Cardiac fibroblast (primary cell): ENCODE measurements at regions not wholly inside any gene's neighbourhood (a gene's known extent, or its start where the extent isn't known, plus 50 kb on each side); places are given as distances from the start of the nearest gene placed in this dataset.
A peak's percentile ranks its signal among the peaks of the same experiment; 100 is the strongest.

ENCODE experiments used
- DNase-seq, 2 donors: peaks; one replicate each; pipeline versions ENCODE4 v3.0.0 to v3.0.0-alpha.2; 2010; ENCODE audit warnings: low read depth in 2 of 2
- H3K4me3 ChIP-seq, 2 donors: replicated peaks in 1 of 2; 1 replicate in 1 of 2; 2 replicates in 1 of 2; pipeline ENCODE4 v1.5.1; 2011; ENCODE audit warnings: low read depth in 2 of 2, low read length in 2 of 2, mild to moderate bottlenecking in 2 of 2, moderate library complexity in 1 of 2
- TF ChIP-seq, protein P1 (sequence below): IDR thresholded peaks from one replicate; pipeline ENCODE4 v1.5.1; 2011; ENCODE audit warnings: low read depth, mild to moderate bottlenecking, low read length, inconsistent platforms

DNA sequence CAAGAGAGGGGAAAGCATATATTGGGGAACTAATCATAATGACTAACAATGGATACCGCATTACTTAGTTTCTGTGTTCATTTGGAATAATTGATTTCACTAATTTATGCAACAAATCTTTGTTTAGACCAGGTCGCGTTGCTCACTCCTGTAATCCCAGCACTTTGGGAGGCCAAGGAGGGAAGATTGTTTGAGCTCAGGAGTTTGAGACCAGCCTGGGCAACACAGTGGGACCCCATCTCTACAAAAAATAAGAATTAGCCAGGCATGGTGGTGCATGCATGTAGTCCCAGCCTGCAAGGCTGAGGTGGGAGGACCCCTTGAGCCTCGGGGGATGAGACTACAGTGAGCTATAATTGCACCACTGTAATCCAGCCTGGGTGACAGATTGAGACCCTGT is 585.7 kb upstream of the CBLB start:
- H3K4me3 ChIP-seq: no peak overlapping the region
- DNase-seq: no peak
- TF ChIP-seq, protein P1, sequence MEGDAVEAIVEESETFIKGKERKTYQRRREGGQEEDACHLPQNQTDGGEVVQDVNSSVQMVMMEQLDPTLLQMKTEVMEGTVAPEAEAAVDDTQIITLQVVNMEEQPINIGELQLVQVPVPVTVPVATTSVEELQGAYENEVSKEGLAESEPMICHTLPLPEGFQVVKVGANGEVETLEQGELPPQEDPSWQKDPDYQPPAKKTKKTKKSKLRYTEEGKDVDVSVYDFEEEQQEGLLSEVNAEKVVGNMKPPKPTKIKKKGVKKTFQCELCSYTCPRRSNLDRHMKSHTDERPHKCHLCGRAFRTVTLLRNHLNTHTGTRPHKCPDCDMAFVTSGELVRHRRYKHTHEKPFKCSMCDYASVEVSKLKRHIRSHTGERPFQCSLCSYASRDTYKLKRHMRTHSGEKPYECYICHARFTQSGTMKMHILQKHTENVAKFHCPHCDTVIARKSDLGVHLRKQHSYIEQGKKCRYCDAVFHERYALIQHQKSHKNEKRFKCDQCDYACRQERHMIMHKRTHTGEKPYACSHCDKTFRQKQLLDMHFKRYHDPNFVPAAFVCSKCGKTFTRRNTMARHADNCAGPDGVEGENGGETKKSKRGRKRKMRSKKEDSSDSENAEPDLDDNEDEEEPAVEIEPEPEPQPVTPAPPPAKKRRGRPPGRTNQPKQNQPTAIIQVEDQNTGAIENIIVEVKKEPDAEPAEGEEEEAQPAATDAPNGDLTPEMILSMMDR: no peak

DNA sequence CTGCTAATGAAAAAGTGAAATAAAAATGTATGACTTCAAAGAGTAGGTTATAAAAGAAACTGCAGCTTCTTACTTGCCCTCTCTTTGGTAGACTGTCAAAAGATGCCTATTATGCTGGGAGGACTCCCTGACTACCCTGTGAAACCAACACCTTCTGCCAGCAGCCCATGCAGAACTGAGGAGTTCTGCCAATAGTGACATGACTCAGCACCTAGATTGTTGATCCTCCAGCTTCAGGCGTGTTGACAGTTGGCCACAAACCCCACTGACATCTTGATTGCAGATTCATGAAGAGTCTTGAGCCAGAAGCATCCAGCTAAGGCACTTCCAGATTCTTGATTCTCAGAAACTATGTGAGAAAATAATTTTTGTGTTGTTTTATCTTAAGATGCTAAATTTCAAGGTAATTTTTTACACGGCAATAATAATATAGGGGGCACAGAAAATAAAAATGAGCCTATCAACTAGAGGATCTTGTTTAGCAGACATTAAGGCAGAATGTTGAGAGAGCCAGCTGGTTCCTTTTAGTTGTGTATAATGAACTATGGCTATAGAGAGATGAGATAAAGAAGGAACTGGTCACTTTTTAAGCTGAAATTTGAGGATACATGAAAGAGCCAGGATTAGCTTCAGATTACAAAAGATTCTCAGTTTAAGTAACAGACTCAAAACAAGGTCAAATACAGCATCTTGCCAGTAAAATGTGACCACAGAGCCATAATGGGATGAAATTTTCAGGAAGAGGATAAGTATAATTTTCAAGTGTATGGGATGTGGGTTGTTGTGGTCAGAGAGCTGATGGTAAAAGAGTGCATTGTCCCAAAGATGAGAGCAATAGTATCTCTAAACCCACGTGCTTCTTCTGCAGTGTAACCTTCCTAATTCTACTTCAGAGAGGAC is 588.7 kb upstream of the CBLB start:
- DNase-seq: peak; percentile 82
- TF ChIP-seq, protein P1: no peak
- no peak overlapping the region for H3K4me3 ChIP-seq

DNA sequence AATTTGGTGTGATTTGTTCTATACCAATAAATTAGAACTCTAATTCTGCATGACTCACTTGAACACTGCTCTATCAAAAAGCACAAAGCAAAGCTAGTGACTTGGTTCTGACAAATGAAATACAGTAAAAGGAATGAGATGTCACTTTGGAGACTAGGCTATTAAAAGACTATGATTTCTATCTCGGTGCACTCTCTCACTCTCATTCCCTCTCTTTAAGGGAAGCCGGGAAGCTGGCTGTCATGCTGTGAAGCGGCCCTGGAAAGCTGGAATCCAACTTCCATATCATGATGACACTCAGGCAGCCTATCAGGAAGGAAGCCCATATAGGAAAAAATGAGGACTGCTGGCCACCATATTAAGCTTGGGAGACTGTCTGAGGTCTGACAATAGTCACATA is 590.1 kb upstream of the CBLB start:
- TF ChIP-seq, protein P1: no peak
- DNase-seq: no peak

DNA sequence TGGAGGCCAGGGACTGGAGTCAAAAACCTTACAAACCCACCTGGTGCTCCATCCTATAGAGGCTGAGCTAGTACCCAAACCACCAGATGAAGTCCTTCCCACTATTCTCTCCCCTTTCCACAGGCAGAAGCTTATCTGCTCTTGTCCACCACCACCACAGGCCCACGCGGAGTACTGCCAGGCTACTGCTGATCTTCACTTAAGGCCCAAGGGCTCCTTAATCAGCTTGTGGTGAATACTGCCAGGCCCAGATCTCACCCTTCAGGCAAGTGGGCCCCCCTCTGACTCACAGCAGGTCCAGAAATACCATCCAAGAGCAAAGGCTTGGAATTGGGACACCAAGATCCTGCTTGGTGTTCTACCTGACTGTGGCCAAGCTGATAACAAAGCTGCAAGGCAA is 598.1 kb upstream of the CBLB start:
- H3K4me3 ChIP-seq: no peak overlapping the region
- TF ChIP-seq, protein P1: no peak
- DNase-seq: no peak

More for the DNA sequence above, 590.1 kb upstream of the CBLB start:
- no peak overlapping the region for H3K4me3 ChIP-seq

DNA sequence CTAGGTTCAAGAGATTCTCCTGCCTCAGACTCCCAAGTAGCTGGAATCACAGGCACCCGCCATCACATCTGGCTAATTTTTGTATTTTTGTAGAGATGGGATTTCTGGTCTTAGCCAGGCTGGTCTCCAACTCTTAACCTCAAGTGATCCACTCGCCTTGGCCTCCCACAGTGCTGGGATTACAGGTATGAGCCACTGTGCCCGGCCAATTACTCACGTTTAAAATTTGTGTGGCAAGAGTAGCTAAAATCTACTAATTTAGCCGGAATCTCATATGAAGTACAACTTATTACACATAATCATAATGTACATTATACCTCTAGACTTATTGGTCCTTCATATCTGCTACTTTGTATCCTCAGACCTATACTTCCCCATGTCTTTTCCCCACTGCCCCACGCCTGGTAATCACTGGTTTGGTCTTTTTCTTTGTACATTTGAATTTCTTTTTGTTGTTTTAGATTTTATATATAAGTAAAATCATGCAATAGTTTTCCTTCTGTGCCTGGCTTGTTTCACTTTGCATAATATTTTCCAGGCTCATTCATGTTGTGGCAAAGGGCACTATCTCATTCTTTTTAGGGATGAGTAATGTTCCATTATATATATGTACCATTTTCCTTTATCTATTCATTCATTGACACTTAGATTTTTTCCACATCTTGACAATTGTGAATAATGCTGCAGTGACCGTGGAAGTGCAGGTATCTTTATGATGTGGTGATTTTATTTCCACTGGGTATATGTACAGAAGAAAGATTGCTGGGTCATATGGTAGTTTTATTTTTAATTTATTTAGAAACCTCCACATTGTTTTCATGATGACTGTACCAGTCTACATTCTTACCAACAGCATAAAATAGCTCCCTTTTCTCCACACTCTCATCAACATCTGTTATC is 605.0 kb upstream of the CBLB start:
- no peak overlapping the region for H3K4me3 ChIP-seq
- no peak for DNase-seq
- TF ChIP-seq, protein P1: no peak

DNA sequence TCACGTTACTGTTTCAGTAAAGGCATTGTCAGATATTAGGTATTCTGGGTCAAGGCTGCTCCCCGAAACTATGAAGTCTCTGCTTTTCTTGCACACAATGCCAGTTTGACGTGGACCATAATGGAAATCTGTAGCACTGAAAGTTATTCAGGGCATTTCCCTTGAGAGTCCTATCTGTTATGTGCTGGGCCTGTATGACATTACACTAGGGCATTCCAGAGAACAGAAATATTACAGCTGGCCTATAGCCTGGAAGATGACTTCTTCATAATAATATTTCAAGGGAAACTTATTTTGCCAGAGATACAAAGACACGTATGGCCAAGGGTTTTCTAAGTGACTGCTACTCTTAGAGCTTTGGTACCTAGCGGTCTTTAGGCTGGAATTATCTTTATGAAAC is 613.6 kb upstream of the CBLB start:
- DNase-seq: peak; percentile 62 to 77
- TF ChIP-seq, protein P1: no peak

More for the DNA sequence above, 613.6 kb upstream of the CBLB start:
- H3K4me3 ChIP-seq: no peak overlapping the region
